GM21717 (cell line): ENCODE measurements at regions not wholly inside any gene's neighbourhood (a gene's known extent, or its start where the extent isn't known, plus 50 kb on each side); places are given as distances from the start of the nearest gene placed in this dataset.

Source experiments
- ATAC-seq: cut with Tn5 transposase; IDR thresholded peaks from one replicate; pipeline ENCODE4 v1.9.1; 2021; ENCODE audit warnings: mild to moderate bottlenecking, moderate library complexity; ENCODE audit not compliant: unreplicated experiment

GRCh38 chr3:144129536-144130214 is 158.1 kb downstream of the DIPK2A start:
- ATAC-seq, result no peak

- ATAC-seq, result no peak
Measured at GRCh38 chr3:144141074-144141473, 169.5 kb downstream of the DIPK2A start.

- ATAC-seq, result no peak
Measured at GRCh38 chr3:144141496-144141895, 169.9 kb downstream of the DIPK2A start.

- no peak for ATAC-seq
Measured at GRCh38 chr3:144142151-144142840, 170.7 kb downstream of the DIPK2A start.

GRCh38 chr3:144148356-144148755 is 176.7 kb downstream of the DIPK2A start:
- no peak for ATAC-seq

GRCh38 chr3:144151983-144152382 is 180.4 kb downstream of the DIPK2A start:
- ATAC-seq, result no peak

- ATAC-seq, result no peak
Measured at GRCh38 chr3:144160627-144161026, 189.0 kb downstream of the DIPK2A start.

GRCh38 chr3:144162042-144162441 is 190.4 kb downstream of the DIPK2A start:
- ATAC-seq, result no peak

GRCh38 chr3:144164352-144164751 is 192.7 kb downstream of the DIPK2A start:
- no peak for ATAC-seq

GRCh38 chr3:144165482-144165881 is 193.9 kb downstream of the DIPK2A start:
- no peak for ATAC-seq

- ATAC-seq, result no peak
Measured at GRCh38 chr3:144167634-144168033, 196.0 kb downstream of the DIPK2A start.

- ATAC-seq, result no peak
Measured at GRCh38 chr3:144173491-144173890, 201.9 kb downstream of the DIPK2A start.

- no peak for ATAC-seq
Measured at GRCh38 chr3:144175644-144176425, 204.2 kb downstream of the DIPK2A start.

GRCh38 chr3:144177649-144178048 is 206.0 kb downstream of the DIPK2A start:
- no peak for ATAC-seq

GRCh38 chr3:144178607-144179006 is 207.0 kb downstream of the DIPK2A start:
- no peak for ATAC-seq

GRCh38 chr3:144181062-144181461 is 209.4 kb downstream of the DIPK2A start:
- ATAC-seq, result no peak

GRCh38 chr3:144182501-144182900 is 210.9 kb downstream of the DIPK2A start:
- ATAC-seq, result no peak

GRCh38 chr3:144185276-144185675 is 213.7 kb downstream of the DIPK2A start:
- ATAC-seq, result no peak

GRCh38 chr3:144187531-144188210 is 216.0 kb downstream of the DIPK2A start:
- ATAC-seq, result no peak

GRCh38 chr3:144189044-144189443 is 217.4 kb downstream of the DIPK2A start:
- no peak for ATAC-seq

- no peak for ATAC-seq
Measured at GRCh38 chr3:144197116-144197515, 225.5 kb downstream of the DIPK2A start.
